HG02678 (cell line): ENCODE measurements at regions not wholly inside any gene's neighbourhood (a gene's known extent, or its start where the extent isn't known, plus 50 kb on each side); places are given as distances from the start of the nearest gene placed in this dataset.

Experiments used
- ATAC-seq: cut with Tn5 transposase; IDR thresholded peaks from one replicate; pipeline ENCODE4 v1.9.1; 2021; ENCODE audit warnings: mild to moderate bottlenecking, moderate library complexity; ENCODE audit not compliant: unreplicated experiment

- no peak for ATAC-seq
These were observed 445.7 kb upstream of the FANCL start for GRCh38 chr2:58686776-58687175.

GRCh38 chr2:58680755-58681310, 439.7 kb upstream of the FANCL start:
- ATAC-seq: no peak

GRCh38 chr2:58677748-58678147, 436.6 kb upstream of the FANCL start:
- no peak for ATAC-seq

GRCh38 chr2:58671675-58672074, 430.6 kb upstream of the FANCL start:
- no peak for ATAC-seq

GRCh38 chr2:58669998-58670397, 428.9 kb upstream of the FANCL start:
- ATAC-seq: no peak

GRCh38 chr2:58667137-58667774, 426.1 kb upstream of the FANCL start:
- ATAC-seq: no peak

- no peak for ATAC-seq
These were observed 425.3 kb upstream of the FANCL start for GRCh38 chr2:58666323-58666970.

- ATAC-seq: no peak
These were observed 424.0 kb upstream of the FANCL start for GRCh38 chr2:58665154-58665553.

- ATAC-seq: no peak
These were observed 423.5 kb upstream of the FANCL start for GRCh38 chr2:58664523-58665151.

- no peak for ATAC-seq
These were observed 418.9 kb upstream of the FANCL start for GRCh38 chr2:58660046-58660445.

GRCh38 chr2:58655152-58655551, 414.0 kb upstream of the FANCL start:
- ATAC-seq: no peak

- ATAC-seq: no peak
These were observed 410.8 kb upstream of the FANCL start for GRCh38 chr2:58651930-58652329.

GRCh38 chr2:58650781-58651180, 409.7 kb upstream of the FANCL start:
- ATAC-seq: no peak

- ATAC-seq: no peak
These were observed 408.6 kb upstream of the FANCL start for GRCh38 chr2:58649756-58650155.

GRCh38 chr2:58645017-58645416, 403.9 kb upstream of the FANCL start:
- no peak for ATAC-seq

GRCh38 chr2:58644451-58644850, 403.3 kb upstream of the FANCL start:
- ATAC-seq: no peak

- no peak for ATAC-seq
These were observed 399.9 kb upstream of the FANCL start for GRCh38 chr2:58641001-58641400.

GRCh38 chr2:58640042-58640441, 398.9 kb upstream of the FANCL start:
- ATAC-seq: no peak

- ATAC-seq: no peak
These were observed 397.2 kb upstream of the FANCL start for GRCh38 chr2:58638256-58638805.

GRCh38 chr2:58636872-58637271, 395.7 kb upstream of the FANCL start:
- no peak for ATAC-seq

GRCh38 chr2:58635801-58636375, 394.8 kb upstream of the FANCL start:
- no peak for ATAC-seq
